Calu3 (cell line): ENCODE measurements at regions not wholly inside any gene's neighbourhood (a gene's known extent, or its start where the extent isn't known, plus 50 kb on each side); places are given as distances from the start of the nearest gene placed in this dataset.

Experiments
- BruUV-seq: library from RNA; stranded (reverse); fragments of 400-500 nt; replicated peaks from 2 replicates; lab custom pipeline; 2021; lab: Mats Ljungman, UMichigan
- CTCF ChIA-PET: fragments of 300-600 bp; sonication (Branson Sonifier 250); formaldehyde crosslinking; loops from one replicate; lab custom pipeline; 2022; ENCODE audit warnings: antibody characterized with exemption; lab: Charles Lee
- DNase-seq: peaks from one replicate; pipeline ENCODE4 v3.0.0; 2022
- H3K27ac Mint-ChIP-seq: one replicate; pipeline ENCODE4 v1.8.0; 2022; ENCODE audit warnings: mixed read lengths; ENCODE audit not compliant: unreplicated experiment
- H3K27me3 Mint-ChIP-seq: one replicate; pipeline ENCODE4 v1.8.0; 2022; ENCODE audit warnings: mixed read lengths; ENCODE audit not compliant: unreplicated experiment
- H3K36me3 Mint-ChIP-seq: one replicate; pipeline ENCODE4 v1.8.0; 2022; ENCODE audit warnings: mild to moderate bottlenecking, moderate library complexity, mixed read lengths; ENCODE audit not compliant: insufficient read depth, unreplicated experiment
- H3K4me1 Mint-ChIP-seq: one replicate; pipeline ENCODE4 v1.8.0; 2022; ENCODE audit warnings: mild to moderate bottlenecking, low read depth, mixed read lengths; ENCODE audit not compliant: unreplicated experiment
- H3K4me3 Mint-ChIP-seq: one replicate; pipeline ENCODE4 v1.8.0; 2022; ENCODE audit warnings: mild to moderate bottlenecking, low read depth, moderate library complexity, mixed read lengths; ENCODE audit not compliant: unreplicated experiment
- H3K9me3 Mint-ChIP-seq: one replicate; pipeline ENCODE4 v1.8.0; 2022; ENCODE audit warnings: low read depth, mixed read lengths; ENCODE audit not compliant: unreplicated experiment
- CTCF ChIP-seq: fragments of 200-600 bp; IDR thresholded peaks from one replicate; pipeline ENCODE4 v1.8.0; 2022; ENCODE audit warnings: antibody characterized with exemption; ENCODE audit not compliant: unreplicated experiment
- intact Hi-C: fragments of 100-400 bp; cut with micrococcal nuclease; formaldehyde crosslinking; loops from one replicate; pipeline ENCODE4 v1.10.0; 2022; ENCODE audit not compliant: unreplicated experiment

GRCh38 chr9:28888806-28889205 lies 1315.5 kb upstream of the C9orf72 start:
- TF ChIP-seq CTCF = no peak
- H3K9me3 Mint-ChIP-seq = no peaks in the 10 kb centered on the region
- intact Hi-C loops = loop anchor here (10.0 kb wide), 2 partner anchors 106 to 326 kb away; partner anchors contain the start of gene LINGO2
- no peak overlapping the region for H3K4me3 Mint-ChIP-seq
- CTCF ChIA-PET = no interaction called here
- no peak overlapping the region for H3K27ac Mint-ChIP-seq
- no peaks in the 10 kb centered on the region for H3K36me3 Mint-ChIP-seq
- no TSS peak for BruUV-seq
- DNase-seq = no peak
- peaks cover 18% of the 10 kb centered on the region for H3K4me1 Mint-ChIP-seq
- H3K27me3 Mint-ChIP-seq = no peaks in the 10 kb centered on the region

DNA sequence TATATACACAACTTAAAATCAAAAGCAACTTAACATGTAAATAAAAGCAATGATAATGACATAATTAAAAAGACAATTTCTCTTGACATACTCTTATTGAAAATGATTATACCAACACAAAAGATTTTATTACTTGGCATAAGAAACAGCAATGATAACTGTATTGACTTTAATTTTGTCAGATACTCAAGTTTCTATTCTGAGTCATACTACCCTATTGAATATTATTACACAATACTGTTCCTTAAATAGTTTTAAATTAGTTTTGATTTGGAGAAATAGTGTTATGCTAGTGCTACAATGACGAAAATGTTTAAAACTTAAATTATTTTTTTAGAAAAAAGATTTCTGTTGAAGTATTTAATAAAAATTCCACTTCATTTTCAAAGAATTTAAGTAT lies 1319.3 kb upstream of the C9orf72 start:
- intact Hi-C loops = no loop called here
- Mint-ChIP-seq H3K4me1 (peaks cover 9% of the 10 kb centered on the region), H3K27me3 (no peaks in the 10 kb centered on the region), H3K27ac (no peak overlapping the region), H3K9me3 (no peaks in the 10 kb centered on the region), H3K4me3 (no peak overlapping the region), H3K36me3 (no peaks in the 10 kb centered on the region)
- CTCF ChIA-PET = no interaction called here
- no peak for DNase-seq
- no peak for TF ChIP-seq CTCF
- no TSS peak for BruUV-seq

DNA sequence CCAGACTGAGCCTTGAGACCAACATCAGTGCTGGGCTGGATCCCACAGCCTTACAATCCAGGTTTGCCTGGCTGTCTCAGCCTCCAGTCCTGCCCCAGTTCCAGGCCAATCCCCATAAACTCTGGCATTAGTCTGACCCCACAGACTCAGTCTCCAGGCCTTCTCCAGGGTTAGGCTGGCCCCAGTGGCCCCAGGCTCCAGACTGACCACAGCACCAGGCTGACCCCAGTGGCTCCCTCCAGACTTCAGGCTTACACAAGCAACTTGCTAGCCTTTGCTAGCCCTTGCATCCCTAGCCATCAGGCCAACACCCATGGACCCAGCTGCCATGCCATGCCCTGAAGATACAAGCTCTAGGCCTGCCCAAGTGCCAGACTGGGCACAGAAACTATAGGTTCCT lies 1326.0 kb upstream of the C9orf72 start:
- intact Hi-C loops = no loop called here
- DNase-seq = no peak
- no peak overlapping the region for H3K4me3 Mint-ChIP-seq
- no peaks in the 10 kb centered on the region for H3K36me3 Mint-ChIP-seq
- CTCF ChIA-PET = no interaction called here
- TF ChIP-seq CTCF = no peak
- H3K4me1 Mint-ChIP-seq = no peaks in the 10 kb centered on the region
- no peak overlapping the region for H3K27ac Mint-ChIP-seq
- no peaks in the 10 kb centered on the region for H3K27me3 Mint-ChIP-seq
- H3K9me3 Mint-ChIP-seq = no peaks in the 10 kb centered on the region
- no TSS peak for BruUV-seq

DNA sequence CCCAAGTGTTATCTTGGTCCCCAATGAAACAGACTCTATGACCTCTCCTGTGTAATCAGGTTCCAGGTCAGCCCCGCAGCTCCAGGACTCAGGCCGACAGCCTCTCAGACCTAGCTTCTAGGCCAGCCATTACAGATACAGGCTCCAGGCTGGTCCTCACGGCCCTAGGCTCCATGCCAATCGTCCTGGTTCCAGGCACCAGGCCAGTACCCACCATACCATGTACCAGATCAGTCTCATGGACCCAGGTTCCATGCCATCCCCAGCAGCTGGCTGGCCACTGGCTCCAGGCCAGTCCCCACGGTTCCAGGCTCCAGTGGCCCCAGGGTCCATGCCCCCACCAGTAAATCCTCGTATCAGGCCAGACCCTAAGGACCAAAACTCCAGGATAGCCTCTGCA lies 1326.6 kb upstream of the C9orf72 start:
- intact Hi-C loops = no loop called here
- no peaks in the 10 kb centered on the region for H3K36me3 Mint-ChIP-seq
- no peak overlapping the region for H3K27ac Mint-ChIP-seq
- DNase-seq = no peak
- no peak for TF ChIP-seq CTCF
- no peaks in the 10 kb centered on the region for H3K27me3 Mint-ChIP-seq
- no peaks in the 10 kb centered on the region for H3K4me1 Mint-ChIP-seq
- H3K9me3 Mint-ChIP-seq = no peaks in the 10 kb centered on the region
- CTCF ChIA-PET = no interaction called here
- BruUV-seq = no TSS peak
- no peak overlapping the region for H3K4me3 Mint-ChIP-seq
